Skeletal muscle satellite cell (primary cell): ENCODE measurements at regions not wholly inside any gene's neighbourhood (a gene's known extent, or its start where the extent isn't known, plus 50 kb on each side); places are given as distances from the start of the nearest gene placed in this dataset.
A peak's percentile ranks its signal among the peaks of the same experiment; 100 is the strongest.

Experiments used
- H3K27me3 ChIP-seq: 2 replicates; pipeline ENCODE4 v1.7.0; 2013; ENCODE audit warnings: low read length; ENCODE audit not compliant: control insufficient read depth, insufficient read depth
- H3K36me3 ChIP-seq: 2 replicates; pipeline ENCODE4 v1.7.0; 2013; ENCODE audit warnings: mild to moderate bottlenecking, control low read depth, low read length; ENCODE audit not compliant: insufficient read depth
- H3K4me1 ChIP-seq: 2 replicates; pipeline ENCODE4 v1.7.0; 2013; ENCODE audit warnings: low read length; ENCODE audit not compliant: control insufficient read depth, insufficient read depth
- H3K4me2 ChIP-seq: 2 replicates; pipeline ENCODE4 v1.7.0; 2013; ENCODE audit warnings: mild to moderate bottlenecking, low read length
- H3K4me3 ChIP-seq: 2 replicates; pipeline ENCODE4 v1.7.0; 2013; ENCODE audit warnings: low read length
- H3K9ac ChIP-seq: 2 replicates; pipeline ENCODE4 v1.7.0; 2013; ENCODE audit warnings: mild to moderate bottlenecking, low read depth, low read length, moderate library complexity
- H3K9me3 ChIP-seq: replicated peaks from 2 replicates; pipeline ENCODE4 v1.7.0; 2013; ENCODE audit warnings: mild to moderate bottlenecking, control low read depth, low read length

GRCh38 chr17:72578817-72579470 is 458.1 kb downstream of the SOX9 start:
- H3K4me1 ChIP-seq = peaks cover 11% of the 10 kb centered on the region

GRCh38 chr17:72579990-72580320 is 459.1 kb downstream of the SOX9 start:
- Histone ChIP-seq H3K9me3 (no peaks in the 10 kb centered on the region), H3K4me1 (peaks cover 11% of the 10 kb centered on the region), H3K9ac (no peak overlapping the region), H3K36me3 (no peaks in the 10 kb centered on the region), H3K4me3 (no peak overlapping the region), H3K27me3 (no peaks in the 10 kb centered on the region), H3K4me2 (no peak overlapping the region)

More at GRCh38 chr17:72578817-72579470, 458.1 kb downstream of the SOX9 start:
- no peaks in the 10 kb centered on the region for H3K36me3 ChIP-seq
- no peak overlapping the region for H3K4me2 ChIP-seq
- H3K27me3 ChIP-seq = no peaks in the 10 kb centered on the region
- no peak overlapping the region for H3K9ac ChIP-seq
- no peak overlapping the region for H3K4me3 ChIP-seq
- H3K9me3 ChIP-seq = no peaks in the 10 kb centered on the region

DNA sequence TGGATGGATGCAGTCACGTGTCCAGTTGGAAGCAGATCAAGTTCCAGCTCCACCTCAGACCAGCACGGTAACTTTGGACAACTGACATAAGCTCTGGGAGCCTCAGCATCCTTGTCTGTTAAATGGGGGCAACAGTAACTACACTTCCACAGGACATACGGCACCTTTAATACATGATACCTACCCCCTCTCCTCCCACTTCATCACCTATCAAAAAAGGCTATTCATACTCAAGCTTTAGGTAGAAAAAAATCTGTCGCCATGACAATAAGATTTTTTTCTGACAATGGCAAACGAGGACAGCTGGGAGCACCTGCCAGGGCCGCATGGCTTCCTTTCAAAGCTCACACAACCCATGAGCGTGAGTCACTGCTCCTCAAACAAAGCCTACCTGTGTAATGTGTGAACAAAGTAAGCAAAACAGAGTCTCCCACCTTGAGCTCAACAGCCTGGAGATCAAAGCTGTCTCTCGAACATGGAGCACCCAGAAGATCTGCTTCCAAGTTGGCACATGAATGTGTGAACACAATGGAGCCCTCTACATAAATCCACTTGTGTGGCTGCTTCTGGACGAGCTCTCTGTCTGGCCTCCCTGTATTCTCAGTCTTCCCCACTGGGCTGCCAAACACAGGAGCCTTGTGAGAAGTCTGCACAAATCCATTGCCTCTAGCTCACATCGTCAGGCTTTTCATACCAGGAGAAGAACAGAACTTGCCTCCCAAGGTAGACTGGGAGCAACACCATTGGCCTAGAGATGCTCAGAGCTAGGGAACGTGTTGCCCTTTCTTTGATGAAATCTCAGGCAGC is 459.7 kb downstream of the SOX9 start:
- H3K27me3 ChIP-seq = no peaks in the 10 kb centered on the region
- H3K9me3 ChIP-seq = no peaks in the 10 kb centered on the region

DNA sequence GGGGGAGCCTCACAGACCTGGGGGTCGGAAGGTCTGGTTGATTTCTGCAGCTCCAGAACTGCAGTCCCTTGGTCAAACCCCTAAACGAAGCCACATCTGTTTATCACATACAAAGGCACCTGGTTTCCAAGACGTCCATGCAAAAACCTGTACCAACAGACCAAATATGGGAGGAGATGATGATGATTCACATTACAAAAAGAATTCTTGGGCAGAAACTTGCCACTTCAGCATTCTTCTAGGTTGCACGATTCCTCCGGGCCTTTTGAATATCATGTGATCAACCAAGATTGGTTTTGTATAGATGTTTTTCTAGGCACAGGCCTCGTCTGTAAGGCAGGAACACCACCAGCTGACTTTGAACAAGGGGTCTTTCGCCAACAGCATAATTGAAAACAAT is 466.3 kb downstream of the SOX9 start:
- Histone ChIP-seq H3K36me3 (no peaks in the 10 kb centered on the region), H3K27me3 (no peaks in the 10 kb centered on the region), H3K4me3 (no peak overlapping the region), H3K9me3 (no peaks in the 10 kb centered on the region), H3K9ac (no peak overlapping the region), H3K4me2 (no peak overlapping the region), H3K4me1 (peaks cover 34% of the 10 kb centered on the region)

More for the DNA sequence above, 459.7 kb downstream of the SOX9 start:
- Histone ChIP-seq H3K4me1 (peaks cover 9% of the 10 kb centered on the region), H3K36me3 (no peaks in the 10 kb centered on the region), H3K4me3 (no peak overlapping the region), H3K4me2 (no peak overlapping the region), H3K9ac (no peak overlapping the region)

- Histone ChIP-seq H3K27me3 (no peaks in the 10 kb centered on the region), H3K4me3 (no peak overlapping the region), H3K9me3 (no peaks in the 10 kb centered on the region), H3K4me1 (peaks cover 34% of the 10 kb centered on the region), H3K36me3 (no peaks in the 10 kb centered on the region), H3K4me2 (peak overlapping the region; percentile 53), H3K9ac (no peak overlapping the region)
Measured at GRCh38 chr17:72587773-72588511, 467.1 kb downstream of the SOX9 start.

- H3K27me3 ChIP-seq = no peaks in the 10 kb centered on the region
- H3K4me3 ChIP-seq = no peak overlapping the region
- H3K4me2 ChIP-seq = peak overlapping the region; percentile 53
Measured at GRCh38 chr17:72588561-72588960, 467.7 kb downstream of the SOX9 start.

GRCh38 chr17:72588961-72589360 is 468.1 kb downstream of the SOX9 start:
- peaks cover 34% of the 10 kb centered on the region for H3K4me1 ChIP-seq
- H3K4me2 ChIP-seq = peak overlapping the region; percentile 53
- H3K9me3 ChIP-seq = no peaks in the 10 kb centered on the region
- no peaks in the 10 kb centered on the region for H3K27me3 ChIP-seq
- no peak overlapping the region for H3K9ac ChIP-seq
- H3K4me3 ChIP-seq = no peak overlapping the region
- H3K36me3 ChIP-seq = no peaks in the 10 kb centered on the region

More at GRCh38 chr17:72588561-72588960, 467.7 kb downstream of the SOX9 start:
- Histone ChIP-seq H3K4me1 (peaks cover 34% of the 10 kb centered on the region), H3K9ac (no peak overlapping the region), H3K9me3 (no peaks in the 10 kb centered on the region), H3K36me3 (no peaks in the 10 kb centered on the region)

DNA sequence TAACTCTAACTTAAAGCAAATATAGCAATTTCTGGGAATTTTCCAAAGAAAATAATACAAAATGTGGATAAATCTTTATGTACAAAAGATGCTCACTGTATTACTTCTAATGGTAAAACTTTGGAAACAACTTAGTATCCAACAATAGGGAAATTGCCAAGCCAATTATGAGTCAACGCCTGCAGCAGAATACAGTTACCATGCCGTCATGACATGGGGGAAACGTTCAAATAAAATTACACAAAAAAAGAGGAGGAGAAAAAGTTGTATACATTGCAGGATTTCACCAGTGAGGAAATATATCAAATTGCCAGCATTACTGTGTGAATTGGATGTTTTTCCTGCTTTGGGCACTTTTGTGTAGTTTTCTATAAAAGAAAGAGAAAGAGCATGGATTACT is 469.6 kb downstream of the SOX9 start:
- H3K9ac ChIP-seq = peak overlapping the region; percentile 87
- peaks cover 34% of the 10 kb centered on the region for H3K4me1 ChIP-seq

DNA sequence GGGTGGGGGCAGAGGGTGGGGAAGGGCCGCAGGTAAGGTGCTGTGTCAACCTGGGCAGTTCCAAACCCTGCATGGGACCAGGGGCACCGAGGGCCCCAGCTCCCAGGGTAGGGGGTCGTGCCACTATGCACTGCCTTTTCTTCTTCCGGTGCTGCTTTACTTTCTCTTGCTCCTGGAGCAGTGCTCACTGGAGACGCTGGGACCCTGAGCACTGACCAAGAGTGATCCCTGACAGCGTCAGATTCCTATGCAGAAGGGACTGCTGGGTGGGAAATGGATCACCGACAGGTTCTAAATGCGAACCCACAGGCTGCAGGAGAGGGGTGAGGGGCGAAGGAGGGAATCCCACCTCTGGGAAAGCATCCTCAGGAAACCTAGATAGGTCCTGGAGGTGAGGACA is 470.1 kb downstream of the SOX9 start:
- Histone ChIP-seq H3K9me3 (no peaks in the 10 kb centered on the region), H3K36me3 (no peaks in the 10 kb centered on the region), H3K4me2 (peak overlapping the region; percentile 93), H3K9ac (peak overlapping the region; percentile 87), H3K4me1 (peaks cover 34% of the 10 kb centered on the region), H3K27me3 (no peaks in the 10 kb centered on the region), H3K4me3 (peak overlapping the region; percentile 88)

More for the DNA sequence above, 469.6 kb downstream of the SOX9 start:
- Histone ChIP-seq H3K27me3 (no peaks in the 10 kb centered on the region), H3K4me3 (peak overlapping the region; percentile 88), H3K4me2 (peak overlapping the region; percentile 93), H3K36me3 (no peaks in the 10 kb centered on the region), H3K9me3 (no peaks in the 10 kb centered on the region)

- Histone ChIP-seq H3K9ac (peak overlapping the region; percentile 87), H3K27me3 (no peaks in the 10 kb centered on the region)
Measured at GRCh38 chr17:72591289-72592241, 470.7 kb downstream of the SOX9 start.

More at GRCh38 chr17:72591289-72592241, 470.7 kb downstream of the SOX9 start:
- Histone ChIP-seq H3K4me2 (peak overlapping the region; percentile 93), H3K36me3 (no peaks in the 10 kb centered on the region), H3K9me3 (no peaks in the 10 kb centered on the region), H3K4me1 (peaks cover 34% of the 10 kb centered on the region), H3K4me3 (peak overlapping the region; percentile 88)
